ENCODE measurements at regions not wholly inside any gene's neighbourhood (a gene's known extent, or its start where the extent isn't known, plus 50 kb on each side); places are given as distances from the start of the nearest gene placed in this dataset.
A peak's percentile ranks its signal among the peaks of the same experiment; 100 is the strongest.

- ChIA-PET POLR2A (no interaction called here), CTCF (no interaction called here)
- H3K36me3 Mint-ChIP-seq (ENCODE audit: insufficient read depth, unreplicated experiment), result no peaks in the 10 kb centered on the region
- no peaks in the 10 kb centered on the region for H3K27me3 Mint-ChIP-seq (ENCODE audit: insufficient read depth, unreplicated experiment)
- H3K27ac Mint-ChIP-seq (ENCODE audit: low read depth, unreplicated experiment), result no peak overlapping the region
- H3K9me3 Mint-ChIP-seq (ENCODE audit: unreplicated experiment), result peaks cover 6% of the 10 kb centered on the region
- BruUV-seq (replicated peaks), result no TSS peak
- peaks cover 9% of the 10 kb centered on the region for H3K4me1 Mint-ChIP-seq (ENCODE audit: insufficient read depth, unreplicated experiment)
- no peak for TF ChIP-seq CTCF (IDR thresholded peaks at IDR 0.05; ENCODE audit: unreplicated experiment)
- intact Hi-C loops (cut with micrococcal nuclease), result no loop called here
- no peak overlapping the region for H3K4me3 Mint-ChIP-seq (ENCODE audit: unreplicated experiment)
- peak; percentile 54 for DNase-seq (ENCODE audit: unreplicated experiment)
These were observed 128.2 kb downstream of the KLHL28 start for GRCh38 chr14:44833376-44834060.

- DNase-seq (ENCODE audit: unreplicated experiment), result no peak
- Mint-ChIP-seq H3K27me3 (ENCODE audit: insufficient read depth, unreplicated experiment) (no peaks in the 10 kb centered on the region), H3K27ac (ENCODE audit: low read depth, unreplicated experiment) (no peak overlapping the region), H3K4me1 (ENCODE audit: insufficient read depth, unreplicated experiment) (peaks cover 9% of the 10 kb centered on the region), H3K9me3 (ENCODE audit: unreplicated experiment) (peaks cover 6% of the 10 kb centered on the region), H3K36me3 (ENCODE audit: insufficient read depth, unreplicated experiment) (no peaks in the 10 kb centered on the region), H3K4me3 (ENCODE audit: unreplicated experiment) (no peak overlapping the region)
- BruUV-seq (replicated peaks), result no TSS peak
- CTCF ChIA-PET, result no interaction called here
- POLR2A ChIA-PET, result interaction anchor here (0.6 kb wide), 1 partner anchor 486 kb away, joined by 3 read pairs; no protein-coding TSS in a partner anchor
- intact Hi-C loops (cut with micrococcal nuclease), result no loop called here
- no peak for TF ChIP-seq CTCF (IDR thresholded peaks at IDR 0.05; ENCODE audit: unreplicated experiment)
These were observed 131.4 kb downstream of the KLHL28 start for GRCh38 chr14:44830371-44830770.

GRCh38 chr14:44829021-44829420, 132.7 kb downstream of the KLHL28 start:
- BruUV-seq (replicated peaks), result no TSS peak
- POLR2A ChIA-PET, result no interaction called here
- H3K4me1 Mint-ChIP-seq (ENCODE audit: insufficient read depth, unreplicated experiment), result peaks cover 9% of the 10 kb centered on the region
- no peaks in the 10 kb centered on the region for H3K36me3 Mint-ChIP-seq (ENCODE audit: insufficient read depth, unreplicated experiment)
- DNase-seq (ENCODE audit: unreplicated experiment), result no peak
- no peaks in the 10 kb centered on the region for H3K27me3 Mint-ChIP-seq (ENCODE audit: insufficient read depth, unreplicated experiment)
- CTCF ChIA-PET, result interaction anchor here (0.7 kb wide), 1 partner anchor 188 kb away, joined by 4 read pairs; no protein-coding TSS in a partner anchor
- TF ChIP-seq CTCF (IDR thresholded peaks at IDR 0.05; ENCODE audit: unreplicated experiment), result no peak
- peaks cover 6% of the 10 kb centered on the region for H3K9me3 Mint-ChIP-seq (ENCODE audit: unreplicated experiment)
- intact Hi-C loops (cut with micrococcal nuclease), result no loop called here
- H3K27ac Mint-ChIP-seq (ENCODE audit: low read depth, unreplicated experiment), result no peak overlapping the region
- no peak overlapping the region for H3K4me3 Mint-ChIP-seq (ENCODE audit: unreplicated experiment)

GRCh38 chr14:44828023-44828422, 133.7 kb downstream of the KLHL28 start:
- peaks cover under 1% of the 10 kb centered on the region for H3K4me1 Mint-ChIP-seq (ENCODE audit: insufficient read depth, unreplicated experiment)
- H3K9me3 Mint-ChIP-seq (ENCODE audit: unreplicated experiment), result peaks cover 6% of the 10 kb centered on the region
- intact Hi-C loops (cut with micrococcal nuclease), result no loop called here
- no peak overlapping the region for H3K4me3 Mint-ChIP-seq (ENCODE audit: unreplicated experiment)
- TF ChIP-seq CTCF (IDR thresholded peaks at IDR 0.05; ENCODE audit: unreplicated experiment), result no peak
- DNase-seq (ENCODE audit: unreplicated experiment), result no peak
- ChIA-PET CTCF (no interaction called here), POLR2A (no interaction called here)
- no peaks in the 10 kb centered on the region for H3K27me3 Mint-ChIP-seq (ENCODE audit: insufficient read depth, unreplicated experiment)
- no peak overlapping the region for H3K27ac Mint-ChIP-seq (ENCODE audit: low read depth, unreplicated experiment)
- no TSS peak for BruUV-seq (replicated peaks)
- no peaks in the 10 kb centered on the region for H3K36me3 Mint-ChIP-seq (ENCODE audit: insufficient read depth, unreplicated experiment)
